WERI-Rb-1 (cell line): ENCODE measurements at regions not wholly inside any gene's neighbourhood (a gene's known extent, or its start where the extent isn't known, plus 50 kb on each side); places are given as distances from the start of the nearest gene placed in this dataset.

Experiments used
- DNase-seq: peaks from one replicate; pipeline ENCODE4 v3.0.0-alpha.2; 2020
- H3K27ac ChIP-seq: fragments of 250-450 bp; sonication (Bioruptor Pico); 2 replicates; pipeline ENCODE4 v1.5.1; 2020; ENCODE audit warnings: mild to moderate bottlenecking, moderate library complexity
- H3K27me3 ChIP-seq: fragments of 250-450 bp; sonication (Bioruptor Pico); 2 replicates; pipeline ENCODE4 v1.5.1; 2021; ENCODE audit warnings: mild to moderate bottlenecking, low read depth, moderate library complexity; ENCODE audit not compliant: insufficient read depth, severe bottlenecking
- H3K36me3 ChIP-seq: fragments of 250-450 bp; sonication (Bioruptor Pico); 2 replicates; pipeline ENCODE4 v1.5.1; 2020; ENCODE audit warnings: mild to moderate bottlenecking, moderate library complexity
- H3K4me3 ChIP-seq: 2 replicates; pipeline ENCODE4 v1.5.1; 2011; ENCODE audit warnings: low read depth, mild to moderate bottlenecking, control low read depth, low read length
- H3K9me3 ChIP-seq: fragments of 250-450 bp; sonication (Bioruptor Pico); 2 replicates; pipeline ENCODE4 v1.5.1; 2021; ENCODE audit warnings: mild to moderate bottlenecking, moderate library complexity; ENCODE audit not compliant: severe bottlenecking
- CTCF ChIP-seq: IDR thresholded peaks from 2 replicates; pipeline ENCODE4 v1.5.1; 2011; ENCODE audit warnings: low read depth, mild to moderate bottlenecking, control low read depth, inconsistent platforms, low read length

- no peak for TF ChIP-seq CTCF
- H3K4me3 ChIP-seq = no peak overlapping the region
- no peaks in the 10 kb centered on the region for H3K9me3 ChIP-seq
- no peaks in the 10 kb centered on the region for H3K27me3 ChIP-seq
- DNase-seq = no peak
- no peak overlapping the region for H3K27ac ChIP-seq
- no peaks in the 10 kb centered on the region for H3K36me3 ChIP-seq
Observed at GRCh38 chr17:13993106-13993505, 76.2 kb upstream of the COX10 start.

GRCh38 chr17:13994050-13994449, 75.3 kb upstream of the COX10 start:
- Histone ChIP-seq H3K36me3 (no peaks in the 10 kb centered on the region), H3K27me3 (no peaks in the 10 kb centered on the region), H3K27ac (no peak overlapping the region), H3K4me3 (no peak overlapping the region), H3K9me3 (no peaks in the 10 kb centered on the region)
- no peak for DNase-seq
- no peak for TF ChIP-seq CTCF

GRCh38 chr17:13995856-13996271, 73.4 kb upstream of the COX10 start:
- Histone ChIP-seq H3K9me3 (no peaks in the 10 kb centered on the region), H3K36me3 (no peaks in the 10 kb centered on the region), H3K4me3 (no peak overlapping the region), H3K27ac (no peak overlapping the region), H3K27me3 (no peaks in the 10 kb centered on the region)
- TF ChIP-seq CTCF = no peak
- no peak for DNase-seq

GRCh38 chr17:13996276-13996675, 73.0 kb upstream of the COX10 start:
- no peak overlapping the region for H3K27ac ChIP-seq
- no peak overlapping the region for H3K4me3 ChIP-seq

DNA sequence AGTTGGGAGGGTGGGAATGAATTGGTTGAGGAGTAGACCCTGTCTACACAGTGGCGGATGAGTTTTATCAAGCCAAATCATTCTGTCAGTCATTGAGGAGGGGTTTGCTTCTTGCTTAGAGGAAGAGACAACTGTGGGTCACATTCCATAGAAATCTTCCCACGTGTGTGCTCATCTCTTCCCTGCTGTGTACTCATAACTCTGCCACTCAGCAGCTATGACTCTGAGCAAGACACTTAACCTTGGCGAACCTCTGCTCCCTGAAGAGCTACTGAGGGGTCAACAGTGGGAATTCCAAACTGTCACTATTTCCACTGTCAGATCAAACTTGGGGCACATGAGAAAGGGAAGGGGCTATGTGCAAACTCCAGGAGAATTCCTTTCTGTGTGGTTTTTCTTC, 72.6 kb upstream of the COX10 start:
- DNase-seq = no peak

More at GRCh38 chr17:13996276-13996675, 73.0 kb upstream of the COX10 start:
- Histone ChIP-seq H3K36me3 (no peaks in the 10 kb centered on the region), H3K9me3 (no peaks in the 10 kb centered on the region), H3K27me3 (no peaks in the 10 kb centered on the region)
- no peak for TF ChIP-seq CTCF
- no peak for DNase-seq

More for the DNA sequence above, 72.6 kb upstream of the COX10 start:
- no peak for TF ChIP-seq CTCF
- H3K27ac ChIP-seq = no peak overlapping the region
- no peak overlapping the region for H3K4me3 ChIP-seq
- H3K9me3 ChIP-seq = no peaks in the 10 kb centered on the region
- no peaks in the 10 kb centered on the region for H3K36me3 ChIP-seq
- H3K27me3 ChIP-seq = no peaks in the 10 kb centered on the region
